Liver (tissue), 8 donors: ENCODE measurements at regions not wholly inside any gene's neighbourhood (a gene's known extent, or its start where the extent isn't known, plus 50 kb on each side); places are given as distances from the start of the nearest gene placed in this dataset.

ENCODE experiments used
- DNase-seq: peaks from one replicate; pipeline ENCODE4 v3.0.0-alpha.2; 2017; ENCODE audit warnings: low spot score
- H3K27ac ChIP-seq, 2 donors: one replicate each; pipeline ENCODE4 v1.7.0; 2013; ENCODE audit warnings: inconsistent platforms in 2 of 2, low read length in 2 of 2, control low read depth in 1 of 2, low read depth in 1 of 2, mild to moderate bottlenecking in 1 of 2
- H3K27me3 ChIP-seq, 4 donors: one replicate each; pipeline versions ENCODE4 v1.6.1 to v1.7.0; 2013; ENCODE audit warnings: low read length in 3 of 4, inconsistent platforms in 1 of 4, mild to moderate bottlenecking in 1 of 4, moderate library complexity in 1 of 4; ENCODE audit not compliant: control insufficient read depth in 4 of 4, insufficient read depth in 4 of 4
- H3K36me3 ChIP-seq, 4 donors: one replicate each; pipeline versions ENCODE4 v1.6.1 to v1.7.0; 2013; ENCODE audit warnings: low read length in 3 of 4, mild to moderate bottlenecking in 3 of 4, low read depth in 1 of 4, moderate library complexity in 1 of 4; ENCODE audit not compliant: control insufficient read depth in 4 of 4, insufficient read depth in 3 of 4
- H3K4me1 ChIP-seq, 4 donors: one replicate each; pipeline versions ENCODE4 v1.6.1 to v1.7.0; 2013; ENCODE audit warnings: low read length in 3 of 4, mild to moderate bottlenecking in 3 of 4, moderate library complexity in 1 of 4; ENCODE audit not compliant: control insufficient read depth in 4 of 4, insufficient read depth in 4 of 4
- H3K4me3 ChIP-seq, 3 donors: one replicate each; pipeline versions ENCODE4 v1.6.1 to v1.7.0; 2013; ENCODE audit warnings: low read length in 3 of 3, control low read depth in 1 of 3, low read depth in 1 of 3, mild to moderate bottlenecking in 1 of 3
- H3K9ac ChIP-seq, 2 donors: one replicate each; pipeline ENCODE4 v1.7.0; 2013; ENCODE audit warnings: low read length in 2 of 2, mild to moderate bottlenecking in 2 of 2, moderate library complexity in 2 of 2, control low read depth in 1 of 2, low read depth in 1 of 2
- H3K9me3 ChIP-seq, 4 donors: one replicate each; pipeline versions ENCODE4 v1.6.1 to v1.7.0; 2013; ENCODE audit warnings: low read length in 3 of 4; ENCODE audit not compliant: control insufficient read depth in 4 of 4
- EGR1 ChIP-seq, 2 donors: IDR thresholded peaks; 2 replicates each; pipeline ENCODE4 v1.6.1; 2016 to 2018; ENCODE audit warnings: antibody characterized with exemption in 2 of 2, low read depth in 2 of 2
- FOXA1 ChIP-seq: IDR thresholded peaks from 2 replicates; pipeline ENCODE4 v1.6.1; 2016; ENCODE audit warnings: antibody characterized with exemption
- FOXA2 ChIP-seq: IDR thresholded peaks from 2 replicates; pipeline ENCODE4 v1.6.1; 2016; ENCODE audit warnings: antibody characterized with exemption
- GABPA ChIP-seq, 2 donors: IDR thresholded peaks in 1 of 2; conservative IDR thresholded peaks in 1 of 2; 2 replicates each; pipeline ENCODE4 v1.6.1; 2016; ENCODE audit warnings: antibody characterized with exemption in 2 of 2, mild to moderate bottlenecking in 1 of 2, moderate library complexity in 1 of 2
- HNF4A ChIP-seq, 2 donors: conservative IDR thresholded peaks; 2 replicates each; pipeline ENCODE4 v1.6.1; 2016; ENCODE audit warnings: antibody characterized with exemption in 2 of 2, mild to moderate bottlenecking in 2 of 2
- HNF4G ChIP-seq: IDR thresholded peaks from 2 replicates; pipeline ENCODE4 v1.6.1; 2016; ENCODE audit warnings: antibody characterized with exemption
- JUND ChIP-seq, 2 donors: IDR thresholded peaks; 2 replicates each; pipeline ENCODE4 v1.6.1; 2016; ENCODE audit warnings: antibody characterized with exemption in 2 of 2
- MAX ChIP-seq: IDR thresholded peaks from 2 replicates; pipeline ENCODE4 v1.6.1; 2016; ENCODE audit warnings: antibody characterized with exemption
- NR2F2 ChIP-seq: IDR thresholded peaks from 2 replicates; pipeline ENCODE4 v1.6.1; 2016; ENCODE audit warnings: antibody characterized with exemption
- RAD21 ChIP-seq, 2 donors: IDR thresholded peaks; 2 replicates each; pipeline ENCODE4 v1.6.1; 2016; ENCODE audit warnings: antibody characterized with exemption in 2 of 2, mild to moderate bottlenecking in 2 of 2
- REST ChIP-seq: IDR thresholded peaks from 2 replicates; pipeline ENCODE4 v1.6.1; 2016; ENCODE audit warnings: antibody characterized with exemption, mild to moderate bottlenecking
- RXRA ChIP-seq, 2 donors: IDR thresholded peaks; 2 replicates each; pipeline ENCODE4 v1.6.1; 2017 to 2018; ENCODE audit warnings: antibody characterized with exemption in 2 of 2, mild to moderate bottlenecking in 1 of 2
- SP1 ChIP-seq: IDR thresholded peaks from 2 replicates; pipeline ENCODE4 v1.6.1; 2018; ENCODE audit warnings: antibody characterized with exemption, mild to moderate bottlenecking
- TAF1 ChIP-seq: conservative IDR thresholded peaks from 2 replicates; pipeline ENCODE4 v1.6.1; 2016; ENCODE audit warnings: antibody characterized with exemption, mild to moderate bottlenecking
- YY1 ChIP-seq: IDR thresholded peaks from 2 replicates; pipeline ENCODE4 v1.6.1; 2016; ENCODE audit warnings: antibody characterized with exemption, mild to moderate bottlenecking
- ZBTB33 ChIP-seq: IDR thresholded peaks from 2 replicates; pipeline ENCODE4 v1.6.1; 2016; ENCODE audit warnings: antibody characterized with exemption
- WGBS: extraction: QIAGEN DNeasy Blood & Tissue Kit; methylation state at CpG from one replicate; pipeline ENCODE4 v1.1.7; 2013; 5-methylcytosine and 5-hydroxymethylcytosine counted together
- TF ChIP-seq, protein P1 (sequence below): IDR thresholded peaks from 2 replicates; pipeline ENCODE4 v1.6.1; 2016; ENCODE audit warnings: antibody characterized with exemption
- TF ChIP-seq, protein P2 (sequence below): fragments of 150-350 bp; IDR thresholded peaks from 2 replicates; pipeline ENCODE4 v1.5.1; 2017; ENCODE audit warnings: improper control_type of control experiment, low read depth, low read length; ENCODE audit not compliant: missing input control
- donor health status: healthy.
- donor health status: healthy.
- donor health status: healthy.
- donor health status: healthy.
- donor health status: healthy.

DNA sequence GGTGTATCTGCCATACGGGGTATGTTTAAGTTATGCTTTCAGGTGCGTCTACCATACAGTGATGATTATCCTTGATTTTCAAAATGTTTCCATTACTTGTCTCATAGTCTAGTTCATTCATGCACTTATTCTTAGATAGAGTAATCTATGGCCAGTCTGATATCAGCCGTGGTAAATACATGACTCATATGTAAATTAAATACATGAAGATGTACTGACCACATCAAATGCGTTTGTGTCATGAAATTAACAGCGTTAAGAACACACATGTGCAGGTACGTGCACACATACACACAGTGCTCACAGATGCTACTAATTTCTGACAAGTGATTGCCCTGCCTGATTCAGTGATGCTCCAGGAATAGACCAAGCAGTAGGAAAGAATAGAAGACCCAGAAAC, 75.2 kb upstream of the EXOC1L start:
- H3K4me1 ChIP-seq, result no peaks in the 10 kb centered on the region
- TF ChIP-seq REST (no peak), HNF4G (no peak)
- TF ChIP-seq, protein P1, sequence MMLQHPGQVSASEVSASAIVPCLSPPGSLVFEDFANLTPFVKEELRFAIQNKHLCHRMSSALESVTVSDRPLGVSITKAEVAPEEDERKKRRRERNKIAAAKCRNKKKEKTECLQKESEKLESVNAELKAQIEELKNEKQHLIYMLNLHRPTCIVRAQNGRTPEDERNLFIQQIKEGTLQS, result no peak
- TF ChIP-seq, protein P2, sequence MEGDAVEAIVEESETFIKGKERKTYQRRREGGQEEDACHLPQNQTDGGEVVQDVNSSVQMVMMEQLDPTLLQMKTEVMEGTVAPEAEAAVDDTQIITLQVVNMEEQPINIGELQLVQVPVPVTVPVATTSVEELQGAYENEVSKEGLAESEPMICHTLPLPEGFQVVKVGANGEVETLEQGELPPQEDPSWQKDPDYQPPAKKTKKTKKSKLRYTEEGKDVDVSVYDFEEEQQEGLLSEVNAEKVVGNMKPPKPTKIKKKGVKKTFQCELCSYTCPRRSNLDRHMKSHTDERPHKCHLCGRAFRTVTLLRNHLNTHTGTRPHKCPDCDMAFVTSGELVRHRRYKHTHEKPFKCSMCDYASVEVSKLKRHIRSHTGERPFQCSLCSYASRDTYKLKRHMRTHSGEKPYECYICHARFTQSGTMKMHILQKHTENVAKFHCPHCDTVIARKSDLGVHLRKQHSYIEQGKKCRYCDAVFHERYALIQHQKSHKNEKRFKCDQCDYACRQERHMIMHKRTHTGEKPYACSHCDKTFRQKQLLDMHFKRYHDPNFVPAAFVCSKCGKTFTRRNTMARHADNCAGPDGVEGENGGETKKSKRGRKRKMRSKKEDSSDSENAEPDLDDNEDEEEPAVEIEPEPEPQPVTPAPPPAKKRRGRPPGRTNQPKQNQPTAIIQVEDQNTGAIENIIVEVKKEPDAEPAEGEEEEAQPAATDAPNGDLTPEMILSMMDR, result no peak
- H3K27ac ChIP-seq, result no peak overlapping the region
- WGBS, result 83% methylated on average over 6 of the region's 6 CpGs
- DNase-seq, result no peak
- H3K27me3 ChIP-seq, result no peaks in the 10 kb centered on the region
- H3K9ac ChIP-seq, result no peak overlapping the region
- no peaks in the 10 kb centered on the region for H3K36me3 ChIP-seq
- no peak overlapping the region for H3K4me3 ChIP-seq
- H3K9me3 ChIP-seq, result no peaks in the 10 kb centered on the region

GRCh38 chr4:55745014-55745413, 74.6 kb upstream of the EXOC1L start:
- no peaks in the 10 kb centered on the region for H3K36me3 ChIP-seq
- no peak for DNase-seq
- no peaks in the 10 kb centered on the region for H3K4me1 ChIP-seq
- H3K9me3 ChIP-seq, result no peaks in the 10 kb centered on the region
- TF ChIP-seq SP1 (no peak), EGR1 (IDR thresholded peaks at IDR 0.05; ENCODE audit: low read depth in 2 of 2) (no peak), HNF4G (no peak), MAX (no peak), REST (no peak), FOXA2 (no peak), ZBTB33 (no peak), RXRA (IDR thresholded peaks at IDR 0.05) (no peak), NR2F2 (no peak), YY1 (no peak), HNF4A (conservative IDR thresholded peaks at IDR 0.05) (no peak), GABPA (IDR thresholded peaks at IDR 0.05 in 1 of 2, conservative IDR thresholded peaks at IDR 0.05 in 1 of 2) (no peak), FOXA1 (no peak), RAD21 (IDR thresholded peaks at IDR 0.05) (no peak), TAF1 (no peak), JUND (IDR thresholded peaks at IDR 0.05) (no peak)
- TF ChIP-seq, protein P1, result no peak
- TF ChIP-seq, protein P2, result no peak
- H3K9ac ChIP-seq, result no peak overlapping the region
- H3K4me3 ChIP-seq, result no peak overlapping the region
- H3K27me3 ChIP-seq, result no peaks in the 10 kb centered on the region
- H3K27ac ChIP-seq, result no peak overlapping the region
